NCI-H524 (cell line): ENCODE measurements at regions not wholly inside any gene's neighbourhood (a gene's known extent, or its start where the extent isn't known, plus 50 kb on each side); places are given as distances from the start of the nearest gene placed in this dataset.
A peak's percentile ranks its signal among the peaks of the same experiment; 100 is the strongest.

Source experiments
- DNase-seq, 2 experiments: peaks; one replicate each; lab custom pipeline; 2025; lab: John Stamatoyannopoulos, UW

DNA sequence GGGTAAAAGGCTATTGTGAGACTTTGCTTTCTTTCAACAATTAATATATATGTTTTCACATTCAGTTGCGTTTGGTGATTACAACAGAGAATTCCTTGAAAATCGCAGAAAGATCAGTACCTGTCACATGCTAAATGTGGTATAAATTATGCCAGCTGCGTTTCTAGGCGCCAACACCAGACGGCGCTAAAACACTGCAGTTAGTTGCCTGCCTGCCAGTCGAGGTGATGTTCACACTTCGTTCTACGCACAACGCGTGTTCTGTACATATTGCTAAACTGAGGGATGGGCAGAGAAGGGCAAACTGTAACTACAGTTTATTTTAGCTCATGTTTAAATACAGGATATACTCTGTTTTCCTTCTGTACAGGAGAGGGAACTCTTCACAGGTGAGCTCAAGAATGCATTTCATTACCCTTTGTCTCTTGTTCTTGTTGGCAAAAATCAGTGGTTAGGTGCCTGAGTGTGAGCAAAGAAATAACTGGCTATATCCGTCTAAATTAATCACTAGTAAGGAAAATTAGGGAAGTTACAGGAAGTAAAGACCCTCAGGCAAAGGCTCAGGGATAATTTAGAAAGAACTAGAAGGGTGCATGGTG is 100.1 kb upstream of the RGS17 start:
- peak; percentile 32 to 52 for DNase-seq

DNA sequence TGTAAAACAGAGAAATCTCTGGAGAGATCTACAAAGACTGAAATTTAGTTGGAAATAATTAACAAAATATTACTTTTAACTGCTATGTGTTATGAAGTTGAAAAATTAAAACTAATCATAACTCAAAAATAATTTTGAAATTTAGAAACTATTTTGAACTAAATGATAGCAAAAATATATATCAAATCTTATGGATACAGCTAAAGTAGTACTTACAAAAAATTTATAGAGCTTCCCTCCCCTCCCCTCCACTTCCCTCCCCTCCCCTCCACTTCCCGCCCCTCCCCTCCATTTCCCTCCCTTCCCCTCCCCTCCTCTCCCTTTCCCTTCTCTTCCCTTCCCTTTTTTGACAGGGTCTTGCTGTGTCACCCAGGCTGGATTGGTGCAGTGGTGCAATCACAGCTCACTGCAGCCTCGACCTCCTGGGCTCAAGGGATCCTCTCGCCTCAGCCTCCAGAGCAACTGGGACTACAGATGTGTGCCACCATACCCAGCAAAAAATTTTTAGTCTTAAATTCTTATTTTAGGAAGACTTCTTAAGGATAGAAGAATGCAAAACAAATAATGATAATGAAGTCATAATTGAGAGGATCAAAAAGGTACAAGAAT is 87.2 kb upstream of the RGS17 start:
- DNase-seq, result no peak

DNA sequence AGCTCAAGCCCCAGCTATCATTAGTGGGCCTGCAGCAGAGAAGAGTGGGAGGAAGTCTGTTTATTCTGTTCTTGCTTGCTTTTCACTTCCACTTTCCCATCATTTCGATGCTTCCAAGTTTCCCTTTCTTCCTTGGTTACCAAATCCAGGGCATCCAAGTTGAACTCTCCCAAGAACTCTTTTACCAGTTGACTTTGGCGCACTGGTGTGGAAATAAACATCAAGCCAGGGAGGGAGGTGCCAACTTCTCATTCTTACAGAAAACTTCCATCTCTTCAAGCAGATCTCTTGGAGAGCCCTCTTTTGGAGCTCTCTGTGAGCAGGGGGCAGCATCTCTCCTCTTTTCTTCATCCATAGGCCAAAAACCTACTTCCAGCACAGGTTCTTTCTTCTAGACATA is 85.7 kb upstream of the RGS17 start:
- no peak for DNase-seq

DNA sequence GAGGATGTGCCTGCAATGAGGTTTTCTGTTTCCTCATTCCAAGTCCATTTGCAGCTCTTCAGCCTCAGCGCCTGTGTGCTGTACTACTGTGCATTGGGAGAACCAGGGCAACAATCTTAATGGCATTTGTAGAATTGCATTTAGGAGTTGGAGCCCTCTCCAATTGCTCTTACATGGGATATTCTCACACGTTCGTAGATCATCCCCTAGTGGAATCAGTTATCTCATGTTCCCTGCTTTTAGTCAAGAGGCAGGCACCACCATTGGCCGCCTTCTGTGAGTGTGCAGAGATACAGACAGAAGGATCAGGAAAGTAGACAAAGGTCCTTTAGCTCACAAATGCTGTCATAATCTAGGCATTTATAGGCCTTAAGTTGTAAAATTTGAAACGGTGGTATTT is 84.2 kb upstream of the RGS17 start:
- peak in 1 of 2 experiments; percentile 39 for DNase-seq

DNA sequence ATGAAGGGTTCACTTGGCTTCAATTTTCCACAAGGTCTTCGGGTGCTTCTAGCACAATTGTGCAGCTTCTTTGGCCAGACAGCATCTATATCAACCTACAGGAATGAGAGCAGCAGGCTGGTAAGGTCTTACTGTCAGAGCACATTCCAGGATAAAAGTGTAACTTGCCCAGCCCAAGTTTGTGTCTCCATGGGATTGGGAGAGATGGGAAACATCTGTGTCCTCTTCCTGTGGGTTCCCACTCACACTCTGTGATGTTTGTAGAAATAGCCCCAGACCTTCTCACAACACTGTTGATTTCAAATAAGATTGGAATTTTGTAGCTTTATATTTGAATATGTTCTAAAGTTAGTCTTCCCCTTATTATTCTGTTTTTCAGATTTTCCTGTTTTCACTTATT is 83.4 kb upstream of the RGS17 start:
- no peak for DNase-seq

DNA sequence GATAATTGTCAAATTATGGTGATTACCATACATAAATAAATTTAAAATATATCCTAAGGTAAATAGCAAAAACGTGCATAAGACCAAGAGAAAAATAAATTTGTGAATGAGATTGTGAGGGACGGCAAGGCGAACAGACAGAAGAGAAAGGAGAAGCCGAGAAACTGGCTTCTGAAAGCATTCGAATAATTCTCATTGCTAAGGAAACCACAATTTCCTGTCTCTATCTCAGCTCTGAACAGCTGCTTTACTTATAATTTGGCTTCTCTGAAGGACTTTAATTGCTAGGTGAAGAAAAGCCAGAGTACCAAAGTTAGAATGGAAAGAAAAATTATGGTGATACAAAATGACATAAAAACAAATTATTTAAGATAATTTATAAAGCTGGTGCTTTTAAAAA is 79.0 kb upstream of the RGS17 start:
- peak in 1 of 2 experiments; percentile 20 for DNase-seq

DNA sequence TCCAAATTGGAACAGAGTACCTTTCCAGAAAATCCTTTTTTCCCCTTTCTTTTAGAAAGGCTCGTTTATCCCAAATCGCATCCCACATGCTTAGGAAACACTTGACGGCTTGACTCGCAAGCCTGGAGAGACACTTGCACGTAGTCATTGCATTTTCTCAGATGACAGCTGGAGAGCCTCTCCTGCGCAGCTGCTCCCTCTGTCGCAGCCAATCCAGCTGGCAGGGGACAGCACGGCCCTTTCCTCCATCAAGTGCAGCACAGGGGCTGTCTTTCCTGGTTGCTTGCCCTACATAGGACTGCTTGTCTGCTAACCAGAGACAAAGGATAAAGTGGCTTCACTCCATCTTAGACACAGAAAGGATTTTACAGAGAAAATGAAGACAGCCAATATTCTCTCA is 77.6 kb upstream of the RGS17 start:
- peak; percentile 98 to 99 for DNase-seq

DNA sequence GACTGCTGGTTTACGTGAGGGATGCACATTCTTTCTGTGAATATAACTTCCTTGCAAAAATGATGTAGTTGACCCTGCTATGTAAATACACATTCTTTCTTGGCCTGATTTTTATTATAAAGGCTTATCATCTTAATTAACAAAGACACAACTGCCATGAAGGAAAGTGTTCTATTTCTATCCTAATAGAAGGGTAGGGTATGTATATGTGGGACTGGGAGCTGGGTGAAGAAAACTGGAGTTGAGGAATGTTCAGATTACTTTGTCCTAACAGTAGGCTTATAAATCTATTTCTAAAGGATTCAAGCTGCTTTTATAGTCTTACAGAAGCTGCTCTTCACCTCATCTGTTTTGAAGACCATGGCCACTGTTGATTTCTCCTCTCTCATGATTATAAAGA is 76.5 kb upstream of the RGS17 start:
- DNase-seq, result no peak

DNA sequence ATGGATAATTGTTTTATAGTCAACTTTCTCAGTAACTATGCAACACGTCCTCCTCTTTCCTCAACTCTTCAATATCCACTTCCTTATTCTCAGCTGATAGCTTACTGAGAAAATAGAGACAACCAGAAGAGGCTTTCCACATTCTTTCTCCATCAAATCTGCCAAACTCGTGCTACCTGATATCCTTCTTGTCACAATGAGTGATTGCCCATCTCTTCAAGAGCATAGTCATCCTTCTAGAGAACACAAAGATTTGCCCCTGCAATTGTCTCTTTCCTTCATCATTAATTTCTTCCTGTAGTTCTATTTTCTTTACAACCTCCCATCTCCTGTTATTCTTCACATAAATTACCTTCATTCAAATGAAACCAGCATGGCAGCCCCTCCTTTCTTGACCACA is 75.9 kb upstream of the RGS17 start:
- no peak for DNase-seq

DNA sequence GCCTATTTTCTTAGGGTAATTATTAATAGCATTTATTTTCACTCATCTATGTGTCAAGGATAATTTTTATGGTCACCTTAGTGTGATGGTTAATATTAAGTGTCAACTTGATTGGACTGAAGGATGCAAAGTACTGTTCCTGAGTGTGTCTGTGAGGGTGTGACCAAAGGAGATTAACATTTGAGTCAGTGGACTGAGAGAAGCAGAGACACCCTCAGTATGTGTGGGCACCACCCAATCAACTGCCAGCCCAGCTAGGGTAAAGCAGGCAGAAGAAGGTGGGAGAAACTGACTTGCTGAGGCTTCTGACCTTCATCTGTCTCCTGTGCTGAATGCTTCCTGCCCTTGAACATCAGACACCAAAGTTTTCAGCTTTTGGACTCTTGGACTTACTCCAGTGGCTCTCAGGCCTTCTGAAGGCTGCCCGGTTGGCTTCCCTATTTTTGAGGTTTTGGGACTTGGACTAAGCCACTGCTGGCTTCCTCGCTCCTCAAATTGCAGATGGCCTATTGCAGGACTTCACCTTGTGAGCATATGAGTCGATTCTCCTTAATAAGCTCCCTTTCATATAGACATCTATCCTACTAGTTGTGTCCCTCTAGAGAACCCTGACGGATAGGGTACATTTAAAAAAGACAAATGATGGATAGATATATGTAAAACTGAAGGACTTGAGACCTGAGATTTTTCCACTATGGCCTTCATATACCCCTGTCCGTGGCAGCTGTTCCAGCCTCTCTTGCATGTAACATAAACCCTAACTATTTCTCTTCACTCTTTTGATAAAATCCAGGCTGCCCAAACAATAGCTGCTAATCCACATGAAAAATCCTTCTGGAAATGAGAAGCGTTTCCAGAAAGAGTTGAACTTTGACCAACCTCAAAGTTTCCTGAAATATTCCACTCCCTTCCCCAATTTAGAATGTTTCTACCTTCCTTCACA is 62.1 kb upstream of the RGS17 start:
- DNase-seq, result peak; percentile 13 to 36

DNA sequence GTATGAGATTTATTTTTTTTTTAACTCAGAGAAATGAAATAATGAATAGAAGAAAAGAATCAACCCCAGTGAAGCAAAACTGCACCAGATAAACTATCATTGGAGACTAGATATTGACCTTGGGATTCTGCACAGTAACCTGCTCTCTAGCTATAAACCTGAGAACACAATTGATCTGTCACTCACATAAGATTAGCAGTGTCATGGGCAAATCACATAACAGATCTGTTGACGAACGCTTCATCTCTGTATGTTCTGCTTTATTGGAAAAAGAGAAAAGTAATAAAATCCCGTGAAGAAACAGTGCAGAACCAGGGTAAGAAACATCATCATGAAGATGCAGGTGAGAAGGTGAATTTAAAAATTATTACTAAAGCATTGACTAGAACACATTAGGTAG is 52.8 kb upstream of the RGS17 start:
- DNase-seq, result no peak
